MG63 (cell line): ENCODE measurements at regions not wholly inside any gene's neighbourhood (a gene's known extent, or its start where the extent isn't known, plus 50 kb on each side); places are given as distances from the start of the nearest gene placed in this dataset.

Experiments used
- DNase-seq: peaks from one replicate; pipeline ENCODE4 v3.0.0-alpha.2; 2020
- H3K27me3 ChIP-seq: fragments of 250-450 bp; sonication (Bioruptor Pico); 2 replicates; pipeline ENCODE4 v1.5.1; 2020; ENCODE audit warnings: mild to moderate bottlenecking, moderate library complexity
- H3K36me3 ChIP-seq: fragments of 250-450 bp; sonication (Bioruptor Pico); 2 replicates; pipeline ENCODE4 v1.5.1; 2020; ENCODE audit warnings: mild to moderate bottlenecking, moderate library complexity
- H3K4me3 ChIP-seq: fragments of 250-450 bp; sonication (Bioruptor Pico); 2 replicates; pipeline ENCODE4 v1.5.1; 2020; ENCODE audit warnings: mild to moderate bottlenecking, moderate library complexity
- H3K9me3 ChIP-seq: fragments of 250-450 bp; sonication (Bioruptor Pico); 2 replicates; pipeline ENCODE4 v1.5.1; 2020; ENCODE audit warnings: mild to moderate bottlenecking, moderate library complexity

DNA sequence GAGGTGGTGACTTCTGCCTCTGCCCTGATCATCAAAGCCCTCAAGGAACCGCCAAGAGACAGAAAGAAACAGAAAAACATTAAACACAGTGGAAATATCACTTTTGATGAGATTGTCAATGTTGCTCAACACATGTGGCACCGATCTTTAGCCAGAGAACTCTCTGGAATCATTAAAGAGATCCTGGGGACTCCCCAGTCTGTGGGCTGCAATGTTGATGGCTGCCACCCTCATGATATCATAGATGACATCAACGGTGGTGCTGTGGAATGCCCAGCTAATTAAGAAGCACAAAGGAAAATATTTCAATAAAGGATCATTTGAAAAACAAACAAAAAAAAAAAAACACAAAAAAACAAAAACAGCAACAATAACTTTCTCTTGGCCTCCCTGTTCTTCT, 59.5 kb upstream of the TOMM7 start:
- H3K9me3 ChIP-seq: no peaks in the 10 kb centered on the region
- H3K4me3 ChIP-seq: no peak overlapping the region
- no peaks in the 10 kb centered on the region for H3K36me3 ChIP-seq
- no peak for DNase-seq
- no peaks in the 10 kb centered on the region for H3K27me3 ChIP-seq

GRCh38 chr7:22879709-22880306, 57.2 kb upstream of the TOMM7 start:
- DNase-seq: no peak
- Histone ChIP-seq H3K4me3 (no peak overlapping the region), H3K9me3 (no peaks in the 10 kb centered on the region), H3K36me3 (peaks cover 2% of the 10 kb centered on the region; the same call in 1 of the 2 replicates), H3K27me3 (no peaks in the 10 kb centered on the region)

DNA sequence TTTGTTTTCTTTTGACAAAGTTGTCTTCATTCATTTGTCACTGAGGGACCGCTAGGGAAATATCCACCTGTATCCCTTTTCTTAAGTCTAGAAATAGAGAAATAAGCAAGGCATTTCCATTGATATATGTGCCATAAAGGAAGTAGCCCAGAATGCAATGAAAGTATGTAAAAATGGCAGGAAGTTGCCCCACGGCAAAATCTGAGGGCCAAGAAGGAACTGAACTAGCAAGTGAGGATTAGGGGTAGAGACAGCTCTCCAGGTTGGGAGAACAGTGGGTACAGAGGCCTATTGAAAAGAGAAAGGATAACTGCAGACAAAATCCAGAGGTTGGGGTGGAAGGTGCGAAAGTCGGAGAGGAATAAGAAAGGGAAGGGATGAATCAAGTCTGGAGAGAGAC, 56.6 kb upstream of the TOMM7 start:
- Histone ChIP-seq H3K9me3 (no peaks in the 10 kb centered on the region), H3K4me3 (no peak overlapping the region), H3K27me3 (no peaks in the 10 kb centered on the region), H3K36me3 (peaks cover 2% of the 10 kb centered on the region; the same call in 1 of the 2 replicates)
- no peak for DNase-seq

DNA sequence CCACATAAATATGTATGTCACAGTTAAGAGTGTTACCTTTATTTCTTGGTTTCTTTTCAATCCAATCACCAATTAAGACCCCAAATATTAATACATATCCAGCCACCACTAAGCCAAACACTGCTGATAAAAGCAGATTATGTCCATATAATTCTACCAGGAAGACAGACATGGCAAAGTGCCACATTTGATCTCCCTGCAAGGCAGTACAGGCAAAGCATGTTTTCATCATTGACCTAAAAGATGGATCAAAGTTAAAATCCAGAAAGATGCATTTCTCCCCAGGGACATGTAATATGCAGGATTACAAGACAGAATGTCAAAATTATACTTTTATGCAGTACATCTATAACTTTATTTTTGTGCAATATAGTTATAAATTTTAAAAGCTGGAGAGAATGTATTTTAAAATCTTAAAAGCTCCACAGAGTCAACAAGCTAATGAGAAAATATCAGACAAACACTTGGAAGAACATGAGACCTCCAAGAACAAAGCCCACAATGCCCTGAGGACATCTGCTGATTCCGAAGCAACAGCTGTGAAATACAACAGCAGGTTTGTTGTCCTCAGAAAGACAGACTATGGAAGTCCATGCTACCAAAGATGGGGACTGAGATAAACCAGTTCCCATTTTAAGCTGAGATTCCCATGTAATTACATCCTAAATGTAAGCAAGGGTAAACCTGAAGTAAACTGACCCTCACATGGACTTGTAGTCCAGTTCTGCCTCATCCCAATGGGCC, 54.5 kb upstream of the TOMM7 start:
- H3K9me3 ChIP-seq: no peaks in the 10 kb centered on the region
- H3K4me3 ChIP-seq: no peak overlapping the region
- H3K36me3 ChIP-seq: peaks cover 2% of the 10 kb centered on the region; the same call in 1 of the 2 replicates
- no peaks in the 10 kb centered on the region for H3K27me3 ChIP-seq
- DNase-seq: no peak

GRCh38 chr7:22875470-22875869, 52.8 kb upstream of the TOMM7 start:
- Histone ChIP-seq H3K9me3 (no peaks in the 10 kb centered on the region), H3K4me3 (no peak overlapping the region), H3K27me3 (no peaks in the 10 kb centered on the region), H3K36me3 (peaks cover 2% of the 10 kb centered on the region; the same call in 1 of the 2 replicates)
- no peak for DNase-seq

DNA sequence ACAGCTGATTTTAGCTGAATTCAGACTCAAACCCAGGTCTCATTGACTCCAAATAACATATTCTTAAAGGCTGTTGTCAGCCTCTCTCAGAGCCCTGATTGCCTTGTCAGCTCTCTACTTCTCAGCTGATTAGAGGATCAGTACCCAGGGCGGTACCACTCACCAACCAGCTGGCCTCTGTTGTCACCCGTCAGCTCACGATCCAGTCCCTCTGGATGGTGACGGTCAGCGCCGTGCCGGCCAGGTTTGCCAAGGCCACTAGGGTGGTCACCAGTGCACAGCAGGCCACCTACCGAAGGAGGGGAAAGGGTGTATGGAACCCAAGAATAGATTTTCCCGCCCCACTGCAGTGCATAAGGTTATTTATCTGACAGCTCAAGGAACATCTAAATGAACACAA, 52.3 kb upstream of the TOMM7 start:
- no peaks in the 10 kb centered on the region for H3K9me3 ChIP-seq
- no peak overlapping the region for H3K4me3 ChIP-seq
- DNase-seq: no peak
- H3K27me3 ChIP-seq: no peaks in the 10 kb centered on the region
- H3K36me3 ChIP-seq: peaks cover 2% of the 10 kb centered on the region; the same call in 1 of the 2 replicates
